Right forelimb (tissue), 1 donor: ENCODE measurements at regions not wholly inside any gene's neighbourhood (a gene's known extent, or its start where the extent isn't known, plus 50 kb on each side); places are given as distances from the start of the nearest gene placed in this dataset.
"Not testable (repeated sequence)": the region's sequence is repeated elsewhere in the genome, so short reads cannot be mapped to it uniquely, and the experiment has no call there.

Source experiments
- DNase-seq: peaks from one replicate; pipeline ENCODE4 v3.0.0-alpha.2; 2018

- no peak for DNase-seq
These were observed 227.4 kb downstream of the DLEU7 start for GRCh38 chr13:50616101-50616500.

- DNase-seq: no peak
These were observed 226.3 kb downstream of the DLEU7 start for GRCh38 chr13:50617134-50617721.

GRCh38 chr13:50618206-50618605 lies 225.3 kb downstream of the DLEU7 start:
- no peak for DNase-seq

GRCh38 chr13:50626101-50626547 lies 217.4 kb downstream of the DLEU7 start:
- no peak for DNase-seq

GRCh38 chr13:50627111-50627510 lies 216.4 kb downstream of the DLEU7 start:
- no peak for DNase-seq

GRCh38 chr13:50628512-50628911 lies 215.0 kb downstream of the DLEU7 start:
- not testable (repeated sequence) for DNase-seq

- no peak for DNase-seq
These were observed 214.0 kb downstream of the DLEU7 start for GRCh38 chr13:50629497-50629896.

GRCh38 chr13:50629966-50630365 lies 213.5 kb downstream of the DLEU7 start:
- no peak for DNase-seq

GRCh38 chr13:50631041-50631440 lies 212.5 kb downstream of the DLEU7 start:
- no peak for DNase-seq

GRCh38 chr13:50634339-50634738 lies 209.2 kb downstream of the DLEU7 start:
- DNase-seq: no peak

GRCh38 chr13:50635504-50635903 lies 208.0 kb downstream of the DLEU7 start:
- DNase-seq: no peak

GRCh38 chr13:50636007-50636704 lies 207.3 kb downstream of the DLEU7 start:
- DNase-seq: no peak

- no peak for DNase-seq
These were observed 200.4 kb downstream of the DLEU7 start for GRCh38 chr13:50643060-50643459.

- DNase-seq: no peak
These were observed 199.2 kb downstream of the DLEU7 start for GRCh38 chr13:50644081-50644871.

- DNase-seq: no peak
These were observed 198.4 kb downstream of the DLEU7 start for GRCh38 chr13:50645092-50645491.

- DNase-seq: no peak
These were observed 197.4 kb downstream of the DLEU7 start for GRCh38 chr13:50646070-50646469.

- DNase-seq: no peak
These were observed 194.3 kb downstream of the DLEU7 start for GRCh38 chr13:50649211-50649610.

- no peak for DNase-seq
These were observed 192.6 kb downstream of the DLEU7 start for GRCh38 chr13:50650592-50651504.

GRCh38 chr13:50651922-50652321 lies 191.6 kb downstream of the DLEU7 start:
- no peak for DNase-seq

- no peak for DNase-seq
These were observed 189.2 kb downstream of the DLEU7 start for GRCh38 chr13:50654331-50654730.

GRCh38 chr13:50661881-50662280 lies 181.6 kb downstream of the DLEU7 start:
- DNase-seq: not testable (repeated sequence)

GRCh38 chr13:50664951-50665350 lies 178.5 kb downstream of the DLEU7 start:
- DNase-seq: no peak

GRCh38 chr13:50668049-50668448 lies 175.4 kb downstream of the DLEU7 start:
- no peak for DNase-seq
